ENCODE measurements at regions not wholly inside any gene's neighbourhood (a gene's known extent, or its start where the extent isn't known, plus 50 kb on each side); places are given as distances from the start of the nearest gene placed in this dataset.

DNA sequence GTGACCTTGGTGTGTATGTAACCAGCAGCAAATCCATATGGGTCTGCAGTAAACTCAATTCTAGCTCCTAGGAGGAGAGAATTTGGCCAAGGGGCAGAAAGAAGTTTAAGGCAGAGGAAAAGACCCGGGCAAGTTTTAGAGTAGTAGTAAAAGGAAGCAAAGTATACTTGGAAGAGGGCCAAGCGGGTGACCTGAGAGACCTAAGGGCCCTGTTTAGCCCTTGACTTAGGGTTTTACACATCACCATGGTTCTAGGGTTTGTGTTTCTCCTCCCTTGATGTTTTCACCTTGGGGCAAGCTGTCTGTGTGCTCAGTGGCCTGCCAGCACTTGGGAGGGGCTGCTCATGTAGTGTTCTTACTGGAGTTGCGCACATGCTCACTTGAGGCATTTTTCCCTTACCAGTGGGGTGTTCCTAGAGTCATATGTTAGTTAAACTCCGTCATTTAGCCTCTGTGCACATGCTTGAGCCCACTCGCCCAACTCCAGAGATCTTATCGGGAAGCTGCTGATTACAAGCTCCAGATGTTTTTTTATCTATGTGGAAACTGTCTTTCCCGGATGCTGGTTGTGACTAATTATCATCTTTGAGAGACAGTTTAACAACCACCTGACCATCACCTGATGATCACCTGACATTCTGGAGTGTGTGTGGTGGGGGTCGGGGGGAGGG lies 137.6 kb upstream of the PRSS1 start:
- DNase-seq (ENCODE audit: low spot score) (no peak), ATAC-seq (no peak)
- intact Hi-C loops (cut with DNase I), result no loop called here

DNA sequence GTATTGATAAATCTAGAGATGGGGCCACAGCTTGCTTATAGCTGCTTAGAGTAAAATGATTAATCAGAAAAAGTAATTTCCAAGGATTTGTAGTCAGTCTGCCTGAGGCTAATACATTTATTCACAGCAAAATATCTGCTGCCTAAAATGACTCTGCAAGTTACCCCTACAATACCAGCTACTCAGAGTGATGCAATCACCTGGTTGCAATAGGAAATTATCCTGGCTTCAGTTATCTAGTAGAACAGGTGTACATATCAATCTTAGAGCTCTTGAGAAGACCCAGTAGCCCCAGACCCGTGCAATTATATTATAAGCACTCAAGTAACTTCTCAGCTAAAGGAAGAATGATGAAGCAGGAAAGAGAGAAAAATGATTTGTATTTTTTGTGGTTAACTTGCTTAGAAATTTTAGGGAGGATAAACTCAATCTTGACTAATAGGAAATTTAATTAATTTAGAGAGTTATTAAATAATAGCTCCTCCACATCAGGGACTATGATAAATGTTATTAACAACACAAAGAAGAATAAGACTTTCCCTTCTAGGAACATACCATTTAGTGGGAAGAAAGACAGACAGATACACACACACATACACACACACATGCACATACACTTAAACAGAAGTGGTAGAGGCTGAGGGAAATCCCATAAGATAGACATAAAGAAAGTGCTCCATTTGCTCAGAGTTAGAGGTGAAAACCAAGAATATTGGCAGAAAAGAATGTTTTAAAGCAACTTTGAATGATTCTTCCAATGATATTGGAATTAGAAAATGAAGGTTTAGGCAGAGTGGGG lies 140.4 kb upstream of the PRSS1 start:
- no peak for ATAC-seq

DNA sequence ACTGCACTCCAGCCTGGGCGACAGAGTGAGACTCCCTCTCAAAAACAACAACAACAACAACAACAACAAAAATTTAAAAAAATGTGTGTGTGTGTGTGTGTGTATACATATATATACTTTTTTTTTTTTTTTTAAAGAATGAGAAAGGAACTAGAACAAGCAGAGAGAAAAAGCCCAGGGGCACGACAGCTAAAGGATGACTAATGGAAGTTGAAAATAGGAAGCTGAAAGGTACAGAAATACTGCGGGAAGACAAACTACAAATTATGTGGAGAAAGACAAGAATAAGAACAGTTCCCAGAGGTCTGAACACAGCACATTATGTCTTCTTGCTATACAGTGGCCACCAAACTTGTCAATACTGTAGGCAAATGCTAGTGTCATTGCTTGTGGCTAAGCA lies 141.9 kb upstream of the PRSS1 start:
- no peak for DNase-seq (ENCODE audit: low spot score)
- intact Hi-C loops (cut with DNase I), result no loop called here
- ATAC-seq, result no peak

More for the DNA sequence above, 140.4 kb upstream of the PRSS1 start:
- intact Hi-C loops (cut with DNase I), result no loop called here
- no peak for DNase-seq (ENCODE audit: low spot score)

DNA sequence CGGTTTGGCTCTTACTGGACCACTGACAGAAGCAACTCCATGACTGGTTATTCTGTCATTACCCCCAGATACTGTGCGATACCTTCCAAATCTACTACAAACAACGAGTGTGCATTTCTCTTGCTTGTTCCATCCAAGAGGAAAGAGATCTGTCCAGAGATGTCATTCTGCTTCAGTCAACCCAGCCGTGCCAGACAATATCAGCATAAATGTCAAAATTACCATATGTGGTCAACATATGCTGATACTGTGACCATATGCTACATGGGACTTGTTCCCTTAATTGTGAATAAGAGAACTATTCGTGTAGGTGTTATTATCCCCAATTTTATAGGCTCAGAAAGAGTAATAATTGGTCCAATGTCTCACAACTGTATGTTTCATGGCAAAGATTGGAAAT lies 143.2 kb upstream of the PRSS1 start:
- DNase-seq (ENCODE audit: low spot score) (no peak), ATAC-seq (no peak)
- intact Hi-C loops (cut with DNase I), result no loop called here

DNA sequence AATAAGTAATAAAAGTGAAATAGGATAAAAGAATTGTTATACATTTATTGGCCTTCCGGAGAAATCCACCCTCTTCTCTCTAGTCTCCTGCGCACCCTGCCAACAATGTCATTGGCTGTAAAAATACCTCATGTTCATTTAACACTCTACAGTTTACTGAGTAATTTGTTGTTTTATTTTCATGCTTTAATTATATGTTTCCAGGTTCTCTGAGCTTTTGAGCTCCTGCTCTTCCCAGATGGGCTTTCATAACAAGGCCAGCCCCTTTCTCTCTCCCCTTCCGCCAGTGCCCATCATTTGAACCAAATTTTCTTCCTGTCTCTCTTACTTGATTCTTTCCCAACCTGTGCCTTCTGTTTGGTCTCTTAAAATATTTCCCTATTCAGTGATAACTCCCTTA lies 144.6 kb upstream of the PRSS1 start:
- no peak for ATAC-seq
- intact Hi-C loops (cut with DNase I), result no loop called here
- DNase-seq (ENCODE audit: low spot score), result no peak

DNA sequence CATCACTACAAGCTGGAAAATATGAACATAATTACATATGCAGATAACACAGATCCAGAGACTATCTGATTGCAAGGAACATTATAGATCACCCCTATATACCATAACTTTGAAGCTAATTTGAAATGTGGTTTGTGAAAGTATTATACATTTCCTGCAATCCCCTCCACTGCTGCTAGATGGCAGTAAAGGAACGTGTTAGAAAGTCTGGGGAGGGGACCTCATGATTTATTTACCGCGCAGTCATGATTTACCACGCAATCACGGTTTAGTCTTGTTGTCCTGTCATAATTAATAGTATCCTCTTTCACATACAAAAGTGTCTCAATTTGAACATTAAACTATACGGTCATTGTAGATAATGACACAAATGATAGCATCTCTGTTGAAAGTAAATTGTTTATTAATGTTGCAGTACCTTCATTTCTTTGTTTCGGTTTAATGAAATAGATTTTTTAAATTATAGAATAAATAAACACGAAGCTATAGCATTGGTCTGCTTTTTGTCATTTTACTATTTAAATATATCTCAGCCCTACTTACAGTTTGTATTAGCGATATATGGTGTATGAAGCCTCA lies 145.3 kb upstream of the PRSS1 start:
- intact Hi-C loops (cut with DNase I), result no loop called here
- no peak for DNase-seq (ENCODE audit: low spot score)
- ATAC-seq, result no peak

DNA sequence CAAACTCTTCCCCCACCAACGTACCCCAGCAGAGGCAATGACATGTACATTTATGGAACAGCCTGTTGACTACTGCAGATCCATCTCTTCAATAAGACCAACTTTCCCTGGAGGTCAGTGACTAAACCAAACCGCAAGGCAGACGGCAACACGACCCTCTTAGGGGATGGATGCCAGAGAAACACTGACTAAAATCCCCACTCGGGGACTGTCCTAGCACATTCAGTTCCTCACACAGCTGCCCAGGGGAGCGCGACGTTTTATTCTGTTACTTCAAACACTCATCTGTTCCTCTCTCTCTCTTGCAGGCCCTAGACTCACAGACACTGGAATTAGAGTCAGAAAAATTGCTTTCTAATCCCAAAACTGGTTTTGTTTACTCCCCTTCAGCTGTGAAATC lies 146.5 kb upstream of the PRSS1 start:
- DNase-seq (ENCODE audit: low spot score) (no peak), ATAC-seq (peak; percentile 85)
- intact Hi-C loops (cut with DNase I), result no loop called here

DNA sequence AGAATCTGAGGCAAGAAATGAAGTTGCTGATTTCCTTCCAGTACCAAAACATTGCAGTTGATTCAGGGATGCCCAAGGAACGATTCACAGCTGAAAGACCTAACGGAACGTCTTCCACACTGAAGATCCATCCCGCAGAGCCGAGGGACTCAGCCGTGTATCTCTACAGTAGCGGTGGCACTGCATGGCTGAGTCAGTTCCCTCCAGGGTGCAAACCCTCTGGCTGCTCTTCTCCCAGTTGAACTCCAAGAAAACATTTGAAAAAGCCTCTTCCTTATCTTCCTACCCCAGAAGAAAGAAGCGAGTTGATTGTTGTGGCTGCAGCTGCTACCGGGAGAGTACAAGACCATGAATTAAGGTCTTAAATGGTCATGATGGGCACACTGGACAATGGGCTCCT lies 147.1 kb upstream of the PRSS1 start:
- ATAC-seq, result no peak
- no peak for DNase-seq (ENCODE audit: low spot score)
- intact Hi-C loops (cut with DNase I), result no loop called here

DNA sequence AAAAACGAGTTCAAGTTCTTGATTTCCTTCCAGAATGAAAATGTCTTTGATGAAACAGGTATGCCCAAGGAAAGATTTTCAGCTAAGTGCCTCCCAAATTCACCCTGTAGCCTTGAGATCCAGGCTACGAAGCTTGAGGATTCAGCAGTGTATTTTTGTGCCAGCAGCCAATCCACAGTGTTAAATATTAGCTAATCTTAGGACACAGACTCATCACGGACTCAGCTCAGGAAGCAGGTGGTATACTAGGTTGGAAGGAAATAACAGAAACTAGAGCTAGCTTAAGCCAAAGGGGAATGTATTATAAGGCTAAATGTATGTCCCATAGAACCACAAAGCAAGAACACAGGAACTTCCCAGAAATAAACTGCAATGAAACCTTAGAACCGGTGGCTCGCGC lies 151.0 kb upstream of the PRSS1 start:
- intact Hi-C loops (cut with DNase I), result no loop called here
- DNase-seq (ENCODE audit: low spot score), result no peak
- no peak for ATAC-seq

DNA sequence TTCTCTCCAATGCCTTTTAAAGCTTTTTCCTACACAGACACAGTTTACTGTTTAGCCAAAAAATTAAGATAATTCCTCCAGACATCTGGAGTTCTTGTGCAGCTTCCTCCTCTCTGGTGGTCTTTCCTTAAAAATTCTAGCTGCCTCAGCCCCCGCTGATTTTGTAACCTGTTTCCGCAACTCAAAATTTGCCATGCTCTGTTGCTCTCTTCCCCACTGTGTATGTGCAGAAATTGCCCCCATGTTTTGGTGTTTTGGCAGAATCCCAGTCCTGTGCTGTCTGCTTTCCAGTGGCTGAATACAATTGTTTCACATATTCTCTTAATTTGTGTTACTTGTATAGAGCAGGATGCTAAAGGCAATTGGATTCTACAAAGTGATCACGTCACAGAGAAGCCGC lies 151.7 kb upstream of the PRSS1 start:
- no peak for ATAC-seq
- intact Hi-C loops (cut with DNase I), result no loop called here
- no peak for DNase-seq (ENCODE audit: low spot score)

DNA sequence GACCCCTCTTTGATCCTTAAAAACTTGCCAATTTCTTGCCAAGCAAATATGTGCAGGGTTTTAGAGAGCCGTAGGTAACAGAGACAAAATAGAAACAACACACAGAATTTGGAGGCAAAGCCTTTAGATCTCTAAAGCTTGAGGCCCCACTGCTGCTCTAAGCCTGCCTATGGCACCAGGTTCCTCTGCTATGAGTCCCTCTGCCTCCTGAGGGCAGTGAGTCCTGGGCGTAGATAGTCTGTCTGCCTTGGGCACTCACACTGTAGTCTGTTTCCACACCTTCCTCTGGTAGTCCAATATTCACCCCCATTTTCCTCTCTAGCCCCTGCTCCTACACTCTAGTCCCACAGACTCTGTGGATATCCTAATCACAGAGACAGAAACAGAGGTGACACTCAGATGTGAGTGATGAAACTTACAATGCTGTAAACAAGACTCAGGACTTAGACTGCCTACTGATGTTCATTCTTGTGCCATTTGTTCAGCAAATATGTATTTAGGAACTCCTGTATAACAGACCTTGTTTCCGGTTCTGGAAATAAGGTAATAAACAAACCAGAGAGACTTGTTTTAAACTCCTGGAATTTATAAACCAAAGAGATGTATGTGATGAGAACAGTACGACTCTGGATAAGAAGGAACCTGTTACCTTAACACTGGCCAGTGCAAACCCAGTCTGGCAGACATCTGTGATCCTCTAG lies 153.3 kb upstream of the PRSS1 start:
- DNase-seq (ENCODE audit: low spot score), result no peak
- intact Hi-C loops (cut with DNase I), result no loop called here
- no peak for ATAC-seq

DNA sequence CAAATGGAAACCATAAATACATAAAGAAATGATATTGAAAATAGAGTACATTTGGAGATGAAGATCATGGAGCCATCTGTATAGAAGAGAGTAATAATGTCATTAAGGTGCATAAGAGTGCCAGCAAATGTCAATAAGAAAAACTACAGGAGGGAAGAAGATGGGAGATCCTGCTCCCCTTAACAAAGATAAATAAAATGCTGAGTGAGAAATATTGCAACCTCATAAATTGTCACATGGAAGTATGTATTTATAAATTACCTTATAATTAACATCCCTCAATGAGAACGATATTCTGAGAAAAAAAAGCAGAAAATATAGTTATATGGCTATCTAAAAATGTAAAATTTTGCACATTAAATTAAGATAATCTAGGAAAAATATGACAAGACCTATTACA lies 155.2 kb upstream of the PRSS1 start:
- intact Hi-C loops (cut with DNase I), result no loop called here
- DNase-seq (ENCODE audit: low spot score) (no peak), ATAC-seq (no peak)

DNA sequence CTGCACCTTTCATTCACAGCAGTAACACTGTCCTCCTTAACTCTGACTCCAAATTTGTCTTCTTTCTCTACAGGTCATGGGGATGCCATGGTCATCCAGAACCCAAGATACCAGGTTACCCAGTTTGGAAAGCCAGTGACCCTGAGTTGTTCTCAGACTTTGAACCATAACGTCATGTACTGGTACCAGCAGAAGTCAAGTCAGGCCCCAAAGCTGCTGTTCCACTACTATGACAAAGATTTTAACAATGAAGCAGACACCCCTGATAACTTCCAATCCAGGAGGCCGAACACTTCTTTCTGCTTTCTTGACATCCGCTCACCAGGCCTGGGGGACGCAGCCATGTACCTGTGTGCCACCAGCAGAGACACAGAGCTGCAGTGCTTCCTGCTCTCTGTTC lies 156.2 kb upstream of the PRSS1 start:
- intact Hi-C loops (cut with DNase I), result no loop called here
- no peak for DNase-seq (ENCODE audit: low spot score)
- no peak for ATAC-seq

DNA sequence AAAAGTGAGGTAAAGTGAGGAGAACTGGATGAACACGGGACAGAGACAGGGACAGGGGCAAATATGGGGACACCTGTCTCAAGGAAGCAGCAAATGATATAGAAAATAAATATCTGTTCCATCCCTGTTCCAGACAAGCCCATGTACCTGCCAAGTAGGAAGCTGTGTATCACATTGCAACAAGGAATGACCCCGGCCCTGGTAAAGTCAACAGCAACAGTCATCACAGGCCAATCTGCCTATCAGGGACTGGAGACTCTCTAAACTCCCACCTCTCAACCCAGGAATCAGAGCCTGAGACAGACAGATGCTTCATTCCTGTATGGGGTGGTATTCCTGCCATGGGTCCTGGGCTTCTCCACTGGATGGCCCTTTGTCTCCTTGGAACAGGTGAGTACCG lies 156.6 kb upstream of the PRSS1 start:
- ATAC-seq (no peak), DNase-seq (ENCODE audit: low spot score) (no peak)
- intact Hi-C loops (cut with DNase I), result no loop called here

DNA sequence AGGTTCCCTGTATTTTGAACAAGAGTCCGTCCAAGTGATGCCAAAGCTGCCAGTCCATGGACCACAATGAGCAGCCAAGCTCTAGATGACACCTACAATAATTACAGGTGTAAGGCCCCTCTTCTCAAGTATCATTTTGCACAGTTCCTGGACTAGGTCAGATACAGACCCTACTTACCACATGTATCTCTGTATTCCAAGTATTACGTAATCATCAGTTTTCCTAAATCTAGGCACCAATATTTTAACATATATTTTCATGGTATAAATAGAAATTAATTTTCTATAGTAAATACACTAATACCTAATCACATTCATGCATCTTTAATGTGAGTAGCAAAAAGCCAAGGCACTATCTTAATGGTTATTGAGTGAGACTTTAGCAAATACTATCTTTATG lies 157.0 kb upstream of the PRSS1 start:
- ATAC-seq (no peak), DNase-seq (ENCODE audit: low spot score) (no peak)
- intact Hi-C loops (cut with DNase I), result no loop called here

DNA sequence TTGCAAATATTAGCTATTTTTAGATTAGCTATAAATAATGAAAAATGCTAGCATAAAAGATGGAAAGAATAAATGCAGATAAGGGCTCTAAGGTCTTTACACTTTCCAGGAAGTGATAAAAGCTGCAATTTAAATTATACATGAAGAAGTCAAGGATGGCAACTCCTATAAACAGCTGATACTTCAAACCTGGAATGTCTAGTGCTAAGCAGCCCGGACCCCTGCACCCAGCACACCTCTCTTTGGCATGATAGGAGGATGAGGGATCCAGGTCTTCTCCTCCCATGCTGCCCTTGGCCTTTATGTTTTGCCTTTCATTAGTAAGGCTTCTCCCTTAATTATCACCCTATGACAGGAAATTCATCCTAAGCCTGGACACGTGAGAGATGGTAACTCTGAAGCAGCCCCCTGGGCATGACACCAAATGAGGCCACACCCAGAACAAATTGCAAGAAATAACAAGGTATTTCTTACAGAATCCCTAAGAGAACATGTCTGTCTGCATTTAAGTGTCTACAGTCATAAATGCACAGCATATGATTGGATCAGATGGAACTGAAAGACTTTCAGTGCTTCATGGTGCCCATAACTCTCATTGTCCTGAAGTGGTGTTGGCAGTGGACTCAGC lies 158.3 kb upstream of the PRSS1 start:
- intact Hi-C loops (cut with DNase I), result no loop called here
- ATAC-seq, result no peak
- DNase-seq (ENCODE audit: low spot score), result no peak

DNA sequence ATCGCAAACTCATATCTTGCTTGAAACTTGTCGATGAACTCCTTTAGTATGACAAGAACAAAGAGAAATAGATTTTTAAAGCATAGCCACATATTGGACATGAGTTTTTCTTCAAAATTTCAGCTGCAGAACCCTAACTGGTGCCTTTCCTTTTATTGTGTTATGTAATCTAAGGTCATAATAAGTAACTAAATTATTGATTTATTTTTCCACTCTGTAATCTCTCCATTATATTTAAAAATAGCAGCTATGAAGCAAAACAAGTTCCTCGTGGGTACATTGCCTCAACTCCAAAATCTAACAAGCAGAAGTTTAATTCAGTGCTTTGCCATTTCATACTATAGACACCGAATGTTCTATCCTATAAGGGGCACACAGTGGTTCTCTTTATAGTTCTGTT lies 159.2 kb upstream of the PRSS1 start:
- no peak for DNase-seq (ENCODE audit: low spot score)
- no peak for ATAC-seq
- intact Hi-C loops (cut with DNase I), result no loop called here

DNA sequence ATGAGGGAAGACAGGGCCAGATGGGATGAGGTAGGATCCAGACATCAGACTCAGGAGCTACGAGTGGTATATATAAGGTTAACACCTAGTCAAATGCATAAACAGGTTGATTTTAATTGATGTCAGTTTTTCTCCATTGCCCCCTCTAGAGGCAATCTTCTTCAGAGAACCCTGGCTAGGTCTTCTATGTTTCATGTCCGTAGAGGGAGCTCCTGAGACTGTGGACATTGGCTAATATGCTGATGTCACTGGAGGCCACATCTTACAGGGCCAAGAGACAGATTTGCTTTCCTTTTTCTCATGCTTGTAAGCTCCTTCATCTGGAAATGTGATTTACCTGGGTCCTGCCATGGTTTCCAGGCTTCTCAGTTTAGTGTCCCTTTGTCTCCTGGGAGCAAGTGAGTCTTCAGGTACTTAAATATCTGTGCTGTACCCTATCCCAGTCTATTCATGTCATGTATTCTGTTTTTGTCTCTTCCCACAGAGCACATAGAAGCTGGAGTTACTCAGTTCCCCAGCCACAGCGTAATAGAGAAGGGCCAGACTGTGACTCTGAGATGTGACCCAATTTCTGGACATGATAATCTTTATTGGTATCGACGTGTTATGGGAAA lies 161.6 kb upstream of the PRSS1 start:
- intact Hi-C loops (cut with DNase I), result no loop called here
- peak; percentile 45 for ATAC-seq
- no peak for DNase-seq (ENCODE audit: low spot score)

DNA sequence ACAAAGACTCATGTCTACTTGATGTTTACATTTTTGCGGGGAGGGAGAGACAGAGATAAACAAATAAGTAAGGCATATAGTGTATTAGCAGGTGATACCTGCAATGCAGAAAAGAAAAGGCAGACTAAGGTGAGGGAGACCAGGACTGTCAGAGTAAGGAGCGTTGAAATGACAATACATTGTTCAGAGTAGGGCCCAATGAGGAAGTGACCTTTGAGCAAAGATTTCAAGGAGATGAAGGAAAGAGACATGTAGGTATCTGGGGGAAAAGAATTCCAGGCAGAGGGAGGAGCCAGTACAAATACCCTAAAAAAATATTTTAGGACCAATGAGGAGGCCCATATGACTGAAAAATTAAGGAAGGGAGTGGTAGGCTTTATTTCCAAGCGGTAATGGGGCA lies 162.7 kb upstream of the PRSS1 start:
- intact Hi-C loops (cut with DNase I), result no loop called here
- DNase-seq (ENCODE audit: low spot score) (no peak), ATAC-seq (no peak)

All from sciatic nerve (tissue), 2 donors.